Activated CD8-positive, alpha-beta memory T cell treated with anti-CD3 and anti-CD28 coated beads, Interleukin-2, amount 10 ng/mL, durations not matched to agents 7 days and 5 days (primary cell): ENCODE measurements at regions not wholly inside any gene's neighbourhood (a gene's known extent, or its start where the extent isn't known, plus 50 kb on each side); places are given as distances from the start of the nearest gene placed in this dataset.
"Not testable (repeated sequence)": the region's sequence is repeated elsewhere in the genome, so short reads cannot be mapped to it uniquely, and the experiment has no call there.

Experiments
- ATAC-seq: fragments of 150-1000 bp; cut with Tn5 transposase; one replicate; pipeline ENCODE4 v1.10.0; 2021; ENCODE audit warnings: moderate library complexity
- CTCF ChIA-PET: fragments of 350-600 bp; sonication (Branson Sonifier 250); formaldehyde crosslinking; loops from one replicate; lab custom pipeline; 2021; ENCODE audit warnings: antibody characterized with exemption; lab: Charles Lee
- DNase-seq: peaks from one replicate; pipeline ENCODE4 v3.0.0-alpha.2; 2020
- H3K27ac Mint-ChIP-seq: one replicate; pipeline ENCODE4 v1.8.0; 2021; ENCODE audit warnings: mild to moderate bottlenecking, mixed read lengths
- H3K27me3 Mint-ChIP-seq: one replicate; pipeline ENCODE4 v1.8.0; 2021; ENCODE audit warnings: mixed read lengths
- H3K36me3 Mint-ChIP-seq: one replicate; pipeline ENCODE4 v1.8.0; 2021; ENCODE audit warnings: mild to moderate bottlenecking, mixed read lengths
- H3K4me1 Mint-ChIP-seq: one replicate; pipeline ENCODE4 v1.8.0; 2021; ENCODE audit warnings: mixed read lengths
- H3K4me3 Mint-ChIP-seq: one replicate; pipeline ENCODE4 v1.8.0; 2021; ENCODE audit warnings: mild to moderate bottlenecking, moderate library complexity, mixed read lengths
- H3K9me3 Mint-ChIP-seq: one replicate; pipeline ENCODE4 v1.8.0; 2022; ENCODE audit warnings: low read depth, mixed read lengths

DNA sequence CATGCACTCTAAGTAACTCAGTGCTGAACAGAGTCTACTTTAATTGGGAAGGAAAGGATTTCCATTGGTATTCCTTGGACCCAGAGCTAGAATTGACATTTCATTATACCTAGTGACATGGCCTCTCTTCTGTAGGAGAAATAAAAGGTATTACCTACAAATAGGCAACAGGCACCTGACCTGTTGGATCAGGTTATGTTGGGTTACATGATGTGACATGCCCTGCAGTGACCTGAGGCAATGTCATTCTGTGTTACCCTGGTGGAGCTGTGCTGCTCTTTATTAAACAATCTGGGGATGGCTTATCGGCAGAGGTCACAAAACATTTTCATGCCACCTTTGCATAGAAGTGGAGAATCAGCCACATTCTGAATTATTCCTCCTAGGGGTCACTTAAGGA, 427.7 kb downstream of the MDFIC start:
- Mint-ChIP-seq H3K4me3 (no peak overlapping the region), H3K27me3 (peaks cover 4% of the 10 kb centered on the region), H3K4me1 (no peaks in the 10 kb centered on the region), H3K27ac (no peak overlapping the region), H3K9me3 (no peaks in the 10 kb centered on the region), H3K36me3 (peaks cover 1% of the 10 kb centered on the region)
- no peak for DNase-seq
- ATAC-seq = no peak
- CTCF ChIA-PET = no interaction called here

DNA sequence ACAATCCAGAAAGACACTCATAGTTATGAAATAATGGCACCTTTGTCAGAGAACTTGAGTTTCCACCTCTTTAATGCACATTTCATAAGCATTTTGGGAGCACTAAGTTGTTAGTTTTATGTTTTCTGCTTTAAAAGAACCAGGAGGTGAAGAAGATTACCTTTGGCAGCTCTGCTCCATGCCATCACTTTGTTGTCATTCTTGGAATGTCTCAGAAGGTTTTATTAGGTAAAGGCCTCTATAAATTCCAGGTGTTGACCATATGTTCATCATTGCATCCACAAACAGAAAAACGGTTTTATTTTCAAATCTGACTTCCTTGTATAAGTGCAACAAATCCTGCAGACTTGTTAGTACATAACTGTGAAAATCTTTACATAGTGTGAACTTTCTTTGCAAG, 424.8 kb downstream of the MDFIC start:
- H3K4me1 Mint-ChIP-seq = no peaks in the 10 kb centered on the region
- DNase-seq = no peak
- CTCF ChIA-PET = no interaction called here
- H3K9me3 Mint-ChIP-seq = no peaks in the 10 kb centered on the region
- H3K4me3 Mint-ChIP-seq = no peak overlapping the region
- peaks cover 1% of the 10 kb centered on the region for H3K36me3 Mint-ChIP-seq
- H3K27ac Mint-ChIP-seq = no peak overlapping the region
- ATAC-seq = no peak
- H3K27me3 Mint-ChIP-seq = peaks cover 6% of the 10 kb centered on the region

DNA sequence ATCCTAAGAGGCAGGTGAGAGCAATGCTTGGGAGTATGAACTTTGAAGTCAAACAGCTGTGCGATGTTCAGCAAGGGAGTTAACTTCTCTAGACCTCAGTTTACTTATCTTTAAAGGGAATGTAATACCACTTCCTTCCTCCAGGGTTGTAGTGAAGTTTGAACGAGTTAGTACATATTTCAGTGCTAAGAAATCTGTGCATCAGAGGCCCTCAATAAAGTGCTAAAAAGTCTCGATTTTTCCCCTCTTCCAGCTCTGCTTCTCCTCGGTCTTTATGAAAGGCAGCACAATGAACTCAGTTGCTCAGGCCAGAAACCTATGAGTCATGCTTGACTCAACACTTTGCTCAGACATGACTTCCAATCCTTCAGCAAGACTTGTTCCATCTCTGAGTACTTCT, 418.9 kb downstream of the MDFIC start:
- no peaks in the 10 kb centered on the region for H3K4me1 Mint-ChIP-seq
- H3K9me3 Mint-ChIP-seq = no peaks in the 10 kb centered on the region
- H3K36me3 Mint-ChIP-seq = no peaks in the 10 kb centered on the region
- ATAC-seq (no peak), DNase-seq (no peak)
- CTCF ChIA-PET = no interaction called here
- no peak overlapping the region for H3K27ac Mint-ChIP-seq
- H3K27me3 Mint-ChIP-seq = peaks cover 5% of the 10 kb centered on the region
- no peak overlapping the region for H3K4me3 Mint-ChIP-seq

DNA sequence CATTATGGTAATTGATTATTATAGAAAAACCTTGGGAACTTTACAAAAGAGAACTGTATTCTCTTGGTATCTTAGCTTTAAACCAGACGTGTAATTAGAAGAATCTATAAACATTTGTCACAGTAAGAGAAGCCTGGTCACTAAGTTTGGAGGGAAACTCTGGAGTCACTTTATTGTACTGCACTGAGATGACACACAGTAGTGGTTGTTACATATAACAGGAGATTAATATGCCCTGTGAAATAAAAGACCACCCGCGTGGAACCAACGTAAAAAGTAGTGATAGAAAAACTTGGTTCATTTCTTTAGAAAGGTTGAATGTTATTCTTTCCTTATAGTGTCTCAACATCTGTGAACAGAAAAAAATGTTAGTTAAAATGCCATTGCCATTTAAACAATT, 416.1 kb downstream of the MDFIC start:
- Mint-ChIP-seq H3K36me3 (no peaks in the 10 kb centered on the region), H3K4me3 (no peak overlapping the region), H3K9me3 (no peaks in the 10 kb centered on the region), H3K4me1 (no peaks in the 10 kb centered on the region), H3K27ac (no peak overlapping the region), H3K27me3 (no peaks in the 10 kb centered on the region)
- ATAC-seq (no peak), DNase-seq (no peak)
- CTCF ChIA-PET = no interaction called here

DNA sequence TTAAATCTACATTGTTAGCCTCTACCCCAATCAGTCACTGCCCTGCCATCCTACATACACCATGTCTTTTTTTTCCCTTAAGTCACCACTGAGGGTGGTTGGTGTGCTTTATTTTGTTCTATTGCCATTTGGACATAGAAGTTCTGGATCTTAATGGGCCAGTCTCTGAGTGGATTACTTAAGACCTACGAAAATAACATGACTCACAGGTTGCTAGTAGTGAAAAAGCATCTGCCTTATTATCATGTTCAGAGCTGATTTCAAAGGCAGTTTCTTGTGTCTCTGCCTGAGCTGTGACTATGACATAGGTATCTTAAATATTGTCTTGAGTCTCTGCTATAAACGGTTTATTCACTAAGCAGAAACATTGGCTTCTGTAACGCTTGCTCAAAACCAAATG, 410.8 kb downstream of the MDFIC start:
- Mint-ChIP-seq H3K36me3 (no peaks in the 10 kb centered on the region), H3K27me3 (no peaks in the 10 kb centered on the region), H3K4me3 (no peak overlapping the region), H3K27ac (no peak overlapping the region), H3K4me1 (no peaks in the 10 kb centered on the region), H3K9me3 (no peaks in the 10 kb centered on the region)
- no peak for DNase-seq
- ATAC-seq = no peak
- CTCF ChIA-PET = no interaction called here

DNA sequence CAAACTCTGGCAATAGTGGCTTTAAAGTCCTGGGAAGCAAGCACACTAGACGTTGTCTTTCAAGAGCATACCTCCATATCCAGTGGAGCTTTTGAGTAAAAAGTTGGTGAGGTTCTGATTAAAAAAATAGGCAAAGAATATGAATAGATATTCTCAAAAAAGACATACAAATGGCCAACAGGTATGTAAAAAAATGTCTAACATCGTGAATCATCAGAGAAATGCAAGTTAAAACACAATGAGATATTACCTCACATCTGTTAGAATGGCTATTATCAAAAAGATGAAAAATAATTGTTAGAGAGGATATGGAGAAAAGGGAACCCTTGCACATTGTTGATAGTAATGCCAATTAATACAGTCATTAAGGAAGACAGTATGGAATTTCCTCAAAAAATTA, 407.1 kb downstream of the MDFIC start:
- ATAC-seq (no peak), DNase-seq (no peak)
- H3K27me3 Mint-ChIP-seq = no peaks in the 10 kb centered on the region
- H3K36me3 Mint-ChIP-seq = no peaks in the 10 kb centered on the region
- H3K4me3 Mint-ChIP-seq = no peak overlapping the region
- H3K27ac Mint-ChIP-seq = no peak overlapping the region
- H3K4me1 Mint-ChIP-seq = no peaks in the 10 kb centered on the region
- no peaks in the 10 kb centered on the region for H3K9me3 Mint-ChIP-seq
- CTCF ChIA-PET = no interaction called here

DNA sequence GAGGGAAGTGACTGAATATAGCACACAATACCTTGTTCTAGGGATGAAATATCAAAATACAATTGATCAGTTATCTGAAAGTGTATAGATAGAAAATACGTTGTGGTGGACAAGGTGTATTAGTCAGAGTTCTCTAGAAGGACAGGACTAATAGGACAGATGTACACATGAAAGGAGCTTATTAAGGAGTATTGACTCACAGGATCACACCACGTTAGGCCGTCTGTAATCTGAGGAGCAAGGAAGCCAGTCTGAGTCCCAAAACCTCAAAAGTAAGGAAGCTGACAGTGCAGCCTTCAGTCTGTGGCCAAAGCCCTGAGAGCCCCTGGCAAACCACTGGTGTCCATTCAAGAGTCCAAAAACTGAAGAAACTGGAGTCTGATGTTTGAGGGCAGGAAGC, 406.1 kb downstream of the MDFIC start:
- H3K4me3 Mint-ChIP-seq = no peak overlapping the region
- H3K9me3 Mint-ChIP-seq = no peaks in the 10 kb centered on the region
- DNase-seq (no peak), ATAC-seq (no peak)
- H3K27me3 Mint-ChIP-seq = no peaks in the 10 kb centered on the region
- no peak overlapping the region for H3K27ac Mint-ChIP-seq
- H3K4me1 Mint-ChIP-seq = no peaks in the 10 kb centered on the region
- CTCF ChIA-PET = no interaction called here
- no peaks in the 10 kb centered on the region for H3K36me3 Mint-ChIP-seq

DNA sequence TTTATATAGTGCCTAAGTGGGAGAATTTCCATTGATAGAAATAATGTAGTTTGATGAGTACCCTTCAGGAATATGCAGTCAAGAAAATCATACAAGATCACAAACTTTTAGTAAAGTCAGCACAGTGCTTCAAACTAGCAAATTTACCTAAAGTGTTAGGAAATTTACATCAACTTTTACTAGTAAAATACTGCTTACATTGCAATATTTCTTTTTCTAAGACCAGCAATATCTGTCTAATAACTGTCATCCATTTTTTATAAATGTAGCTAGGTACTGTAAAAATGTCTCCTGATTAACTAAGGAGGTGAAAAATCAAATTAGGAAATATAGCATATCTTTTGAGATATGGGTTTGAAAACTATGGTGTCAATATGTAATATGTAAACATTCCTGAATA, 405.4 kb downstream of the MDFIC start:
- Mint-ChIP-seq H3K4me1 (no peaks in the 10 kb centered on the region), H3K27ac (no peak overlapping the region), H3K4me3 (no peak overlapping the region), H3K9me3 (no peaks in the 10 kb centered on the region), H3K27me3 (no peaks in the 10 kb centered on the region), H3K36me3 (no peaks in the 10 kb centered on the region)
- DNase-seq (no peak), ATAC-seq (no peak)
- CTCF ChIA-PET = no interaction called here

DNA sequence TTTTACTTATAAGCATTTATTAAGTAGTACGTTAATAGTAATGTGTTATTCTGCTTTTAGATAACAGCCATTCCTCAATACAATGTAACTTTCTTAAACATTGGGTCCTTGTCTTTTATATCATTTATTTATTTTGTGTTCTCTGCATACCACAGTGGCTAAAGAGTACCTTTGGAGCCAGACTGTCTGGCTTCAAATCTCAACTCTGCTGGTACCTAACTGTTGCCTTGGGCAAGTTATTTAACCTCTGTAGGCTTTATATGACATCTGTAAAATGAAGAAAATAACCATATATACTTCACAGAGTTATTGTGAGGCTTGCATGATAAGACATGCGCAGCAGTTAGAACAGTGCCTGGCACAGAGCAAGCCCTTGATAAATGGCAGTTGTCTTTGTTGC, 397.6 kb downstream of the MDFIC start:
- no peaks in the 10 kb centered on the region for H3K9me3 Mint-ChIP-seq
- H3K4me3 Mint-ChIP-seq = no peak overlapping the region
- ATAC-seq = no peak
- DNase-seq = no peak
- H3K27me3 Mint-ChIP-seq = peaks cover 2% of the 10 kb centered on the region
- no peaks in the 10 kb centered on the region for H3K36me3 Mint-ChIP-seq
- H3K4me1 Mint-ChIP-seq = no peaks in the 10 kb centered on the region
- CTCF ChIA-PET = interaction anchor here (0.6 kb wide), 1 partner anchor 523 kb away, joined by 3 read pairs; no protein-coding TSS in a partner anchor
- H3K27ac Mint-ChIP-seq = no peak overlapping the region

DNA sequence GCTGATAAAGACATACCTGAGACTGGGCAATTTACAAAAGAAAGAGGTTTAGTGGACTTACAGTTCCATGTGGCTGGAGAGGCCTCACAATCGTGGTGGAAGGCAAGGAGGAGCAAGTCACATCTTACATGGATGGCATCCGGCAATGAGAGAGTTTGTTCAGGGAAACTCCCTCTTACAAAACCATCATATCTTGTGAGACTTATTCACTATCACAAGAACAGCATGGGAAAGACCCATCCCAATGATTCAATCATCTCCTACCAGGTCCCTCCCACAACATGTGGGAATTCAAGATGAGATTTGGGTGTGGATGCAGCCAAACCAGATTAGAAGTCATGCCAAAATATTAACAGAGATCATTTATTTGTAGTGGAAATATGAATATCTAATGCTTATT, 388.4 kb downstream of the MDFIC start:
- H3K9me3 Mint-ChIP-seq, H3K4me1 Mint-ChIP-seq, CTCF ChIA-PET, H3K36me3 Mint-ChIP-seq, H3K27me3 Mint-ChIP-seq, H3K27ac Mint-ChIP-seq, H3K4me3 Mint-ChIP-seq, ATAC-seq, DNase-seq: not testable (repeated sequence)

DNA sequence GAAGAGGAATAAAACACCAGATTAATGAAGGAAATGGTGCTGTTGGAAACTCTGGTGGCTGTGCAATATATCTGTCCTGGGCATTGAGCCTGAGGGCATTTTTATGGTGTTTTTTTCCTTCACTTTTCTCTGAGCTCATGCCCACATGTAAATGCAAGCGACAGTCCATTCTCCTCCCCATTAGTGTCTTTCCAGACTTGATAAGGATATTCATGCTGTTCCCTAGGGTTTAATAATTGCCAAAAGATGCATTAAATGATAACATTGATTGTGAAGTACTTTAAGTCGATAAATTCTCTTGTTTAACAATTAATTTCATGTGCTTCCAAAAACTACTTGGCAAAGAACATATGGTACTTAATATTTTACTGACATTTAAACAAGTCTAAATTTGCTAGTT, 384.7 kb downstream of the MDFIC start:
- Mint-ChIP-seq H3K9me3 (no peaks in the 10 kb centered on the region), H3K27me3 (no peaks in the 10 kb centered on the region), H3K27ac (no peak overlapping the region), H3K4me3 (no peak overlapping the region), H3K4me1 (no peaks in the 10 kb centered on the region), H3K36me3 (no peaks in the 10 kb centered on the region)
- ATAC-seq (no peak), DNase-seq (no peak)
- CTCF ChIA-PET = interaction anchor here (1.3 kb wide), 1 partner anchor 10 kb away, joined by 3 read pairs; no protein-coding TSS in a partner anchor

DNA sequence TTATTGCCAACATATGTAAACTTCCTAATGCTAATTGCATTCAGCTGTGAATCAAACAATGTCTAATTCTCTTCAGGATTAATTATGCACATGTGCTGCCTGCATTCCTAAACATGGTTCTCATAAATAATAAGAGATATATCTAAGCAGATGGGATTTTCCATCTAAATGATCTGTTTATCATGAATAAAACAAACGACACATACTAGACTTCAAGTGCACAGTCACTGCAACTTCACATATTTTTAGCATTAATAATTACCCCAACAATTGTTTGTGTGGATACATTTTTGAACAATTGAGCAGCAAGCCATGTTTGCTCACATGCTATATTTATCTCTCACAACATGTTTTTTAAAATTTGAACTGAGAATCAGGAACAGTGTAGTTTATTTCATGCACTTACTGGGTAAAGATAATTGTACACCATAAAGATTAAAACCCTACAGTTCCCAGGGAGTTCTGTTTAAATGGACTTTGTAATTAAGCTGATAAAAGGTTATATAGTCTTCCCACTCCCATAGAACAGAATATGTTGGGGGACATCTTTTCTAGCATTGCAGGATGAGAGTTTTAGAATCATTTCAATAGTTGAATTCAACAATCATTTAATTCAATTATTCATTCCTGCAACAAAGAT, 378.5 kb downstream of the MDFIC start:
- Mint-ChIP-seq H3K4me3 (no peak overlapping the region), H3K27me3 (no peaks in the 10 kb centered on the region), H3K27ac (no peak overlapping the region), H3K4me1 (no peaks in the 10 kb centered on the region), H3K9me3 (no peaks in the 10 kb centered on the region), H3K36me3 (no peaks in the 10 kb centered on the region)
- ATAC-seq (no peak), DNase-seq (no peak)
- CTCF ChIA-PET = no interaction called here

DNA sequence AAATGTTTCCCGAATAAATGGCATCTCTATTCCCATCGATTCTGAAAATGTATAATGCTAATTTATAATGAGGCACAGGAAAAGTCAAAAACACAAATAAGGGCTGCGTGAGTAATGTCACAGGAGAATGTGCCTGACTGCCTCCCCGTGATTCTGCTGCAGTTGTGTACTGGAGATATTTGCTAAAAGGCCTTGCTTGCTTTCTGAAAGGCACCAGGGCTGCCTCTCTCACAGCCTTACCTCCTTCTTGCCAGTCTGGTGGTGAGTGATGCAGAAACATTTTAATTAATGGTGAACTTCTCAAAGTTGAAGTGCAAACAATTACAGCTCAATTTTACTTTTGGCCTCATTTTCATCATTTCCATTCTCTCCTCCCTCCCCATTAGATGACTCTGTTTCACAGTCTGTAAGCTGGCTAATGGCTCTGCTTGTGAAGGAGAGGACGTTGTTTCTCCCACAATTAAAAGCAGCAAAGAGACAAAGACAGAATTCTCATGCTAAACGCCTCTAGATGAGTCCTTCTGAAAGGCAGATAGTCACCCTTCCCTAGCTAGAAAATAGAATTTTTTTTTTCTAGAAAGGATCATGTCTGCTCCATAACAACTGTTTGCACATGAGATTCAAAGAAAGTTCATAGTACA, 377.6 kb downstream of the MDFIC start:
- DNase-seq (no peak), ATAC-seq (no peak)
- CTCF ChIA-PET = no interaction called here
- Mint-ChIP-seq H3K4me3 (no peak overlapping the region), H3K27ac (no peak overlapping the region), H3K27me3 (no peaks in the 10 kb centered on the region), H3K9me3 (no peaks in the 10 kb centered on the region), H3K36me3 (no peaks in the 10 kb centered on the region), H3K4me1 (no peaks in the 10 kb centered on the region)

DNA sequence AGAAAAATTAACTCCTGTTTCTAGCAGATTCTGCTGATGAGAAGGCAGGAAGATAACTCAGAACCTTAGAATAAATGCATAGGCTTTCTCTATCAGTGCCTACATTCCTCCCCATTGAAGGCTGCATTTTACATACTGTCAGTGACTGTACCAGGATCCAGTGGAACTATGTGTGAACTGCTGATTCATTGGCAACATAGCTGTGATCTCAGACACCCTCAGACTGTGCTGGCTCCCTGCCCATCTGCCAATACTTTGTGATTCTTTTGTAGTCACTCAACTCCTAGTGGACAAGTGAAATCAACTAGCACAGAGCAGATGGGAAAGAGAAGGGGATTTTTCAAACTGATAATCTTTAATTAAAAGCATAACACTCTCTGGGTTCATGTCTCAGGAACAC, 375.8 kb downstream of the MDFIC start:
- ATAC-seq (no peak), DNase-seq (no peak)
- Mint-ChIP-seq H3K4me3 (no peak overlapping the region), H3K36me3 (no peaks in the 10 kb centered on the region), H3K4me1 (no peaks in the 10 kb centered on the region), H3K27me3 (no peaks in the 10 kb centered on the region), H3K9me3 (no peaks in the 10 kb centered on the region), H3K27ac (no peak overlapping the region)
- CTCF ChIA-PET = no interaction called here
